Tibial nerve (tissue), 4 donors: ENCODE measurements at regions not wholly inside any gene's neighbourhood (a gene's known extent, or its start where the extent isn't known, plus 50 kb on each side); places are given as distances from the start of the nearest gene placed in this dataset.

Experiments
- DNase-seq, 2 donors: peaks; one replicate each; pipeline ENCODE4 v3.0.0-alpha.2; 2019; ENCODE audit warnings: low spot score in 2 of 2
- H3K27ac ChIP-seq, 4 donors: fragments of 200-600 bp; sonication (generic) in 3 of 4; one replicate each; pipeline ENCODE4 v1.5.1; 2017 to 2019; ENCODE audit warnings: mild to moderate bottlenecking in 1 of 4
- H3K27me3 ChIP-seq, 2 donors: fragments of 200-600 bp; sonication (generic) in 1 of 2; one replicate each; pipeline versions ENCODE4 v1.5.1 to v1.6.0; 2017 to 2019
- H3K36me3 ChIP-seq, 3 donors: fragments of 200-600 bp; sonication (generic); one replicate each; pipeline ENCODE4 v1.5.1; 2018 to 2019
- H3K4me1 ChIP-seq, 4 donors: fragments of 200-600 bp; sonication (generic) in 3 of 4; one replicate each; pipeline ENCODE4 v1.5.1; 2017 to 2019
- H3K4me3 ChIP-seq, 4 donors: fragments of 200-600 bp; sonication (generic) in 3 of 4; one replicate each; pipeline ENCODE4 v1.5.1; 2017 to 2019; ENCODE audit warnings: mild to moderate bottlenecking in 1 of 4, moderate library complexity in 1 of 4
- H3K9me3 ChIP-seq, 4 donors: fragments of 200-600 bp; sonication (generic) in 3 of 4; one replicate each; pipeline ENCODE4 v1.5.1; 2017 to 2019
- EP300 ChIP-seq, 2 donors: sonication (generic); formaldehyde crosslinking; IDR thresholded peaks; one replicate each; pipeline ENCODE4 v1.6.1; 2017; ENCODE audit warnings: antibody characterized with exemption in 2 of 2, mild to moderate bottlenecking in 1 of 2
- POLR2A ChIP-seq, 2 donors: fragments of 450-650 bp; IDR thresholded peaks; one replicate each; pipeline ENCODE4 v1.6.1; 2017; ENCODE audit warnings: antibody characterized with exemption in 2 of 2, mild to moderate bottlenecking in 2 of 2, moderate library complexity in 2 of 2
- WGBS, 2 donors: methylation state at CpG; one replicate each; pipeline ENCODE4 v1.1.5; 2018; 5-methylcytosine and 5-hydroxymethylcytosine counted together
- TF ChIP-seq, protein P1 (sequence below), 5 experiments: fragments of 200-600 bp in 3 of 5; fragments of 450-650 bp in 2 of 5; sonication (generic) in 3 of 5; IDR thresholded peaks; one replicate each; pipeline ENCODE4 v1.5.1; 2016 to 2019; ENCODE audit warnings: antibody characterized with exemption in 5 of 5, mild to moderate bottlenecking in 3 of 5, moderate library complexity in 2 of 5

DNA sequence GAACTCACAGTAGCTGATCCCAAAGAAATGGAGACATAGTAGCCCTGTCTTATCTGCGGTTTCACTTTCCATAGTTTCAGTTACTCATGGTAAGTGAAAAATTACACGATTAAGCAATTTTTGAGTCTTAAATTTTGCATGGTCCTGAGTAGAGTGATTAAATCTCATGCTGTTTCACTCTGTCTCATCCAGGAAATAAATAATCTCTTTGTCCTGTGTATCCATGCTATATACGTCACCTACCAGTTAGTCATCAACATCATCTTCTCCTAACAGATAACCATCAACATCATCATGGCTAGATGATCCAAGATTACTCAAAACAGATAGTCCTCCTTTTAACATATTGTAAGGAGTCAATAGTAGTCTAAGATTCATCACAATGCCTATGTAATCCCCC lies 1589.3 kb downstream of the BRINP3 start:
- H3K9me3 ChIP-seq: no peaks in the 10 kb centered on the region
- TF ChIP-seq EP300 (IDR thresholded peaks at IDR 0.05) (no peak), POLR2A (IDR thresholded peaks at IDR 0.05) (no peak)
- TF ChIP-seq, protein P1, sequence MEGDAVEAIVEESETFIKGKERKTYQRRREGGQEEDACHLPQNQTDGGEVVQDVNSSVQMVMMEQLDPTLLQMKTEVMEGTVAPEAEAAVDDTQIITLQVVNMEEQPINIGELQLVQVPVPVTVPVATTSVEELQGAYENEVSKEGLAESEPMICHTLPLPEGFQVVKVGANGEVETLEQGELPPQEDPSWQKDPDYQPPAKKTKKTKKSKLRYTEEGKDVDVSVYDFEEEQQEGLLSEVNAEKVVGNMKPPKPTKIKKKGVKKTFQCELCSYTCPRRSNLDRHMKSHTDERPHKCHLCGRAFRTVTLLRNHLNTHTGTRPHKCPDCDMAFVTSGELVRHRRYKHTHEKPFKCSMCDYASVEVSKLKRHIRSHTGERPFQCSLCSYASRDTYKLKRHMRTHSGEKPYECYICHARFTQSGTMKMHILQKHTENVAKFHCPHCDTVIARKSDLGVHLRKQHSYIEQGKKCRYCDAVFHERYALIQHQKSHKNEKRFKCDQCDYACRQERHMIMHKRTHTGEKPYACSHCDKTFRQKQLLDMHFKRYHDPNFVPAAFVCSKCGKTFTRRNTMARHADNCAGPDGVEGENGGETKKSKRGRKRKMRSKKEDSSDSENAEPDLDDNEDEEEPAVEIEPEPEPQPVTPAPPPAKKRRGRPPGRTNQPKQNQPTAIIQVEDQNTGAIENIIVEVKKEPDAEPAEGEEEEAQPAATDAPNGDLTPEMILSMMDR (IDR thresholded peaks at IDR 0.05): no peak
- no peaks in the 10 kb centered on the region for H3K27me3 ChIP-seq
- H3K36me3 ChIP-seq: no peaks in the 10 kb centered on the region
- no peak overlapping the region for H3K27ac ChIP-seq
- DNase-seq: no peak
- WGBS, 2 donors: 56 to 59% methylated on average over 3 of the region's 3 CpGs
- no peaks in the 10 kb centered on the region for H3K4me1 ChIP-seq
- no peak overlapping the region for H3K4me3 ChIP-seq

DNA sequence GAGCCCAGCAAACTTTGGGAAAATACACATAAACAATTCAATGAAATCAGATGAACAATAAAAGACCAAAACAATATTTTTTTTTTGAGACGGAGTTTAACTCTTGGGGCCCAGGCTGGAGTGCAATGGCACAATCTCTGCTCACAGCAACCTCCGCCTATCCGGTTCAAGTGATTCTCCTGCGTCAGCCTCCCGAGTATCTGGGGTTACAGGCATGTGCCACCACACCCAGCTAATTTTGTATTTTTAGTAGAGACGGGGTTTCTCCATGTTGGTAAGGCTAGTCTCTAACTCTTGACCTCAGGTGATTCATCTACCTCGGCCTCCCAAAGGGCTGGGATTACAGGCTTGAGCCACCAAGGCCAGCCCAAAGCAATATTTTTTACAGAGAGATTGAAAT lies 1588.5 kb downstream of the BRINP3 start:
- Histone ChIP-seq H3K9me3 (no peaks in the 10 kb centered on the region), H3K4me3 (no peak overlapping the region), H3K4me1 (no peaks in the 10 kb centered on the region), H3K36me3 (no peaks in the 10 kb centered on the region), H3K27me3 (no peaks in the 10 kb centered on the region), H3K27ac (no peak overlapping the region)
- no peak for DNase-seq
- 88 to 90% methylated on average over 7 of the region's 7 CpGs for WGBS, 2 donors
- TF ChIP-seq EP300 (IDR thresholded peaks at IDR 0.05) (no peak), POLR2A (IDR thresholded peaks at IDR 0.05) (no peak)
- TF ChIP-seq, protein P1 (IDR thresholded peaks at IDR 0.05): no peak

DNA sequence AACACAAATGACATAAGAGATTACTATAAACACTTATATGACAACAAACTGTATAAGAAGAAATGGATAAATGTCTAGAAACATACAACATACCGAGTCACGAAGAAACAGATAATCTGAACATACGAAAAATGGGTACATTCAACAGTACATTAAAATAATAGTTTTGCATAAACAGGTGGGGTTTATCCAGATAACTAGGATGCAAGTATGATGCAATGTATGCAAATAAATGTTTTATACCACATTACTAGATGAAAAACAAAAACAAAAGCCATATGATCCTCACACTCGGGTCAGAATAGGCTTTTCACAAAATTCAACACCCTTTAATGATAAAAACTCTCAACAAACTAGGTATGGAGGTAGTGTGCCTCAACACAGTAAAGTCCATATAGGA lies 1585.7 kb downstream of the BRINP3 start:
- H3K36me3 ChIP-seq: no peaks in the 10 kb centered on the region
- no peaks in the 10 kb centered on the region for H3K4me1 ChIP-seq
- no peak for DNase-seq
- 92 to 93% methylated on average over 4 of the region's 4 CpGs for WGBS, 2 donors
- H3K27me3 ChIP-seq: no peaks in the 10 kb centered on the region
- H3K4me3 ChIP-seq: no peak overlapping the region
- H3K9me3 ChIP-seq: no peaks in the 10 kb centered on the region
- TF ChIP-seq POLR2A (IDR thresholded peaks at IDR 0.05): no peak
- no peak for TF ChIP-seq EP300 (IDR thresholded peaks at IDR 0.05)
- TF ChIP-seq, protein P1 (IDR thresholded peaks at IDR 0.05): no peak
- no peak overlapping the region for H3K27ac ChIP-seq

DNA sequence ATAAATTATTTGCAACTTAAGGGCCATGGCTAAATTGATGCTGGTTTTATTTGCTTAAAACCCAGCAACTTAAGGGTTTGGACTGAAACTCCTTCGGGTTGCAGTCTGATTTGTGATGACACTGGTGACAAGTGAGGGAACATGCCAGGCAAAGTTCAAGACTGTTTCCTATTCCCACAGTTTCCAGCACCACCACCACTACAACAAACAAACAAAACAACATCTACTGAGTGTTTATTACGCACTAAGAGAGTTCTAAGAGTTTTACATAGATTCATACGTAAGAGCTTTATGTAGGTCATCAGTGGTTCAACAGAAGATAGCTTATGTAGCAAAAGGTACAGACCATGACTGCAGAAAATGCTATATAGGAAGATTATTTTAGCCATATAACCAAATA lies 1582.1 kb downstream of the BRINP3 start:
- no peaks in the 10 kb centered on the region for H3K9me3 ChIP-seq
- 74 to 76% methylated on average over 3 of the region's 3 CpGs for WGBS, 2 donors

DNA sequence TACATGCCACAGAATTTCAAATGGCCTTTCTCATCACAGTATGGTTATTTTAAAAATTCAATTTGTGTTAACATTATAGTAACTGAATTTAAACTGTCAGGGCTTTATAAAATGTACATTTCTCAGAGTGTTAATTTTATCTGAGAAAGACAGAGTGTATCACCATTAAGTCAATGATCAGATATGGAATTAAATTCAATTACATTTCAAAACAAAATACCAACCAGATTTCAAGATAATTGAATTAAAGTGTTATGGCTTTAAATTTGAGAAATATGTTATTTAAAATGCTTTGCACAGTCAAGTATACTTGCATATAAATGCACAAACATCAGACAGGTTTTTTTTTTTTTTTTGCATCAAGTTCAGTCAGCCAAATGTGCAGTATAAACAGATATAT lies 1574.4 kb downstream of the BRINP3 start:
- H3K27ac ChIP-seq: no peak overlapping the region
- DNase-seq: no peak
- no peaks in the 10 kb centered on the region for H3K9me3 ChIP-seq
- H3K27me3 ChIP-seq: no peaks in the 10 kb centered on the region
- H3K4me1 ChIP-seq: no peaks in the 10 kb centered on the region
- no peak overlapping the region for H3K4me3 ChIP-seq
- TF ChIP-seq EP300 (IDR thresholded peaks at IDR 0.05) (no peak), POLR2A (IDR thresholded peaks at IDR 0.05) (no peak)
- TF ChIP-seq, protein P1 (IDR thresholded peaks at IDR 0.05): no peak
- H3K36me3 ChIP-seq: no peaks in the 10 kb centered on the region

More for the DNA sequence above, 1582.1 kb downstream of the BRINP3 start:
- Histone ChIP-seq H3K27ac (no peak overlapping the region), H3K27me3 (no peaks in the 10 kb centered on the region), H3K4me1 (no peaks in the 10 kb centered on the region), H3K4me3 (no peak overlapping the region), H3K36me3 (no peaks in the 10 kb centered on the region)
- TF ChIP-seq EP300 (IDR thresholded peaks at IDR 0.05) (no peak), POLR2A (IDR thresholded peaks at IDR 0.05) (no peak)
- TF ChIP-seq, protein P1 (IDR thresholded peaks at IDR 0.05): no peak
- no peak for DNase-seq
